Activated T-cell treated with anti-CD3 and anti-CD28 coated beads for 24 hours (primary cell): ENCODE measurements at regions not wholly inside any gene's neighbourhood (a gene's known extent, or its start where the extent isn't known, plus 50 kb on each side); places are given as distances from the start of the nearest gene placed in this dataset.

Experiments used
- DNase-seq: peaks from one replicate; pipeline ENCODE4 v3.0.0-alpha.2; 2020; ENCODE audit warnings: low read depth

GRCh38 chr3:30222441-30222840, 384.0 kb upstream of the TGFBR2 start:
- DNase-seq = no peak

GRCh38 chr3:30225021-30225420, 381.4 kb upstream of the TGFBR2 start:
- no peak for DNase-seq

- DNase-seq = no peak
Observed at GRCh38 chr3:30226601-30227151, 379.7 kb upstream of the TGFBR2 start.

GRCh38 chr3:30227571-30228301, 378.7 kb upstream of the TGFBR2 start:
- DNase-seq = no peak

GRCh38 chr3:30228302-30228631, 378.1 kb upstream of the TGFBR2 start:
- DNase-seq = no peak

GRCh38 chr3:30231277-30232141, 374.9 kb upstream of the TGFBR2 start:
- DNase-seq = no peak

- DNase-seq = no peak
Observed at GRCh38 chr3:30232142-30232541, 374.3 kb upstream of the TGFBR2 start.

GRCh38 chr3:30233913-30234646, 372.3 kb upstream of the TGFBR2 start:
- no peak for DNase-seq

GRCh38 chr3:30236011-30236410, 370.4 kb upstream of the TGFBR2 start:
- no peak for DNase-seq

- DNase-seq = no peak
Observed at GRCh38 chr3:30241721-30242120, 364.7 kb upstream of the TGFBR2 start.

GRCh38 chr3:30245858-30246622, 360.4 kb upstream of the TGFBR2 start:
- no peak for DNase-seq

GRCh38 chr3:30248423-30248822, 358.0 kb upstream of the TGFBR2 start:
- DNase-seq = no peak

- no peak for DNase-seq
Observed at GRCh38 chr3:30252474-30252873, 353.9 kb upstream of the TGFBR2 start.

GRCh38 chr3:30253832-30254231, 352.6 kb upstream of the TGFBR2 start:
- DNase-seq = no peak

GRCh38 chr3:30256474-30256873, 349.9 kb upstream of the TGFBR2 start:
- DNase-seq = no peak

- no peak for DNase-seq
Observed at GRCh38 chr3:30258426-30259392, 347.7 kb upstream of the TGFBR2 start.

- no peak for DNase-seq
Observed at GRCh38 chr3:30259730-30260129, 346.7 kb upstream of the TGFBR2 start.

- no peak for DNase-seq
Observed at GRCh38 chr3:30260762-30261161, 345.6 kb upstream of the TGFBR2 start.

GRCh38 chr3:30263238-30263924, 343.0 kb upstream of the TGFBR2 start:
- no peak for DNase-seq

- no peak for DNase-seq
Observed at GRCh38 chr3:30263925-30264313, 342.5 kb upstream of the TGFBR2 start.
